ENCODE measurements at regions not wholly inside any gene's neighbourhood (a gene's known extent, or its start where the extent isn't known, plus 50 kb on each side); places are given as distances from the start of the nearest gene placed in this dataset.

- TF ChIP-seq E2F4 (CRISPR knock-in tag; IDR thresholded peaks at IDR 0.05; ENCODE audit: borderline replicate concordance, low read depth) (no peak), ZNF317 (CRISPR knock-in tag; IDR thresholded peaks at IDR 0.05; ENCODE audit: borderline replicate concordance, low read depth) (no peak), NR1H2 (CRISPR knock-in tag; IDR thresholded peaks at IDR 0.05) (no peak), NFYB (CRISPR knock-in tag; conservative IDR thresholded peaks at IDR 0.05; ENCODE audit: low read depth) (no peak), NFATC4 (CRISPR knock-in tag; IDR thresholded peaks at IDR 0.05) (no peak)
- TF ChIP-seq, protein P1, sequence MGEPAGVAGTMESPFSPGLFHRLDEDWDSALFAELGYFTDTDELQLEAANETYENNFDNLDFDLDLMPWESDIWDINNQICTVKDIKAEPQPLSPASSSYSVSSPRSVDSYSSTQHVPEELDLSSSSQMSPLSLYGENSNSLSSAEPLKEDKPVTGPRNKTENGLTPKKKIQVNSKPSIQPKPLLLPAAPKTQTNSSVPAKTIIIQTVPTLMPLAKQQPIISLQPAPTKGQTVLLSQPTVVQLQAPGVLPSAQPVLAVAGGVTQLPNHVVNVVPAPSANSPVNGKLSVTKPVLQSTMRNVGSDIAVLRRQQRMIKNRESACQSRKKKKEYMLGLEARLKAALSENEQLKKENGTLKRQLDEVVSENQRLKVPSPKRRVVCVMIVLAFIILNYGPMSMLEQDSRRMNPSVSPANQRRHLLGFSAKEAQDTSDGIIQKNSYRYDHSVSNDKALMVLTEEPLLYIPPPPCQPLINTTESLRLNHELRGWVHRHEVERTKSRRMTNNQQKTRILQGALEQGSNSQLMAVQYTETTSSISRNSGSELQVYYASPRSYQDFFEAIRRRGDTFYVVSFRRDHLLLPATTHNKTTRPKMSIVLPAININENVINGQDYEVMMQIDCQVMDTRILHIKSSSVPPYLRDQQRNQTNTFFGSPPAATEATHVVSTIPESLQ (CRISPR knock-in tag; IDR thresholded peaks at IDR 0.05), result no peak
Observed at GRCh38 chr4:38529189-38530115, 134.5 kb upstream of the KLF3 start (continued).

GRCh38 chr4:38530486-38530885 is 133.5 kb upstream of the KLF3 start:
- Mint-ChIP-seq H3K36me3 (no peaks in the 10 kb centered on the region), H3K4me1 (peaks cover 26% of the 10 kb centered on the region), H3K27ac (no peak overlapping the region), H3K9me3 (peaks cover 13% of the 10 kb centered on the region), H3K27me3 (ENCODE audit: low read depth) (no peaks in the 10 kb centered on the region; the same call in 1 of the 2 replicates), H3K4me3 (no peak overlapping the region)
- ChIA-PET POLR2A (no interaction called here), CTCF (no interaction called here)
- DNase-seq (ENCODE audit: low spot score) (no peak), ATAC-seq (no peak)
- TF ChIP-seq NFE2L1 (CRISPR knock-in tag; IDR thresholded peaks at IDR 0.05) (no peak), ZNF121 (CRISPR knock-in tag; IDR thresholded peaks at IDR 0.05) (peak; percentile 41; the same call in 1 of the 2 replicates)

DNA sequence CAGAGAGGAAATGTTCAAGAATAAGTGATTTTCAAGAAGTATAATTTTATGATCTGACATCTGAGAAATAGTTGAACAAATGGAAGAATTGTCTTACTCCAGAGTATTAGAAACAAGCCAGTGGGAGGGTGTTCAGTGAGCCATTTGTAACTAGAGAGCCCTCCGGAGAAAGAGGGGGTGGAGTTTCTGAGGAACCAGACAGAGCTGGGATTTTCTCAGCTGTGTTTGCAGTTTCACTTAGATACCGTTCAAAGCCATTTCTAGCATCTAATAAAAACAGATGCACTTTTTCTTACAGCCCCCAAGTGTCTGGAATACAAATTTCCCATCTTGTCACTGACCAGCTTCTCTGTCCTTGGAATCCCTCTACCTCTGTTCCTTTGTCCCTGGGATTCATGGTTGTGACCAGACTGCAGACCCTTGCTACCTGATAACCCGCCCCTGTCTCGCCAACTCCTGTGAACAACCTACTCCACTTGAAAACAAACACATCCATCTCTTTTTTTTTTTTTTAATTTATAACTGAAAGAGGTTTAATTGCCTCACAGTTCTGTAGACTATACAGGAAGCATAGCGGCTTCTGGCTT is 132.8 kb upstream of the KLF3 start:
- DNase-seq (ENCODE audit: low spot score) (no peak), ATAC-seq (peak; percentile 80)
- Mint-ChIP-seq H3K9me3 (peaks cover 13% of the 10 kb centered on the region), H3K36me3 (no peaks in the 10 kb centered on the region), H3K27me3 (ENCODE audit: low read depth) (no peaks in the 10 kb centered on the region; the same call in 1 of the 2 replicates), H3K4me1 (peaks cover 26% of the 10 kb centered on the region), H3K27ac (peak overlapping the region; percentile 68; the same call in 1 of the 2 replicates), H3K4me3 (no peak overlapping the region)
- ChIA-PET POLR2A (no interaction called here), CTCF (no interaction called here)
- no peak for TF ChIP-seq ZNF138 (CRISPR knock-in tag; conservative IDR thresholded peaks at IDR 0.05)
- no peak for TF ChIP-seq HMGA2 (CRISPR knock-in tag; IDR thresholded peaks at IDR 0.05)
- no peak for TF ChIP-seq NR1H2 (CRISPR knock-in tag; IDR thresholded peaks at IDR 0.05)
- TF ChIP-seq USF2 (CRISPR knock-in tag; IDR thresholded peaks at IDR 0.05), result no peak
- TF ChIP-seq NR2C2 (CRISPR knock-in tag; IDR thresholded peaks at IDR 0.05), result no peak
- TF ChIP-seq, protein P2, sequence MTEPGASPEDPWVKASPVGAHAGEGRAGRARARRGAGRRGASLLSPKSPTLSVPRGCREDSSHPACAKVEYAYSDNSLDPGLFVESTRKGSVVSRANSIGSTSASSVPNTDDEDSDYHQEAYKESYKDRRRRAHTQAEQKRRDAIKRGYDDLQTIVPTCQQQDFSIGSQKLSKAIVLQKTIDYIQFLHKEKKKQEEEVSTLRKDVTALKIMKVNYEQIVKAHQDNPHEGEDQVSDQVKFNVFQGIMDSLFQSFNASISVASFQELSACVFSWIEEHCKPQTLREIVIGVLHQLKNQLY (CRISPR knock-in tag; IDR thresholded peaks at IDR 0.05), result no peak
- no peak for TF ChIP-seq JUN (CRISPR knock-in tag; IDR thresholded peaks at IDR 0.05)
- no peak for TF ChIP-seq IRF1 (CRISPR knock-in tag; IDR thresholded peaks at IDR 0.05)
- TF ChIP-seq NFYB (CRISPR knock-in tag; conservative IDR thresholded peaks at IDR 0.05; ENCODE audit: low read depth), result no peak
- no peak for TF ChIP-seq ZNF219 (CRISPR knock-in tag; IDR thresholded peaks at IDR 0.05; ENCODE audit: borderline replicate concordance)
- TF ChIP-seq SMAD4 (CRISPR knock-in tag; IDR thresholded peaks at IDR 0.05), result no peak
- no peak for TF ChIP-seq FOXJ3 (CRISPR knock-in tag; IDR thresholded peaks at IDR 0.05; ENCODE audit: borderline replicate concordance)
- no peak for TF ChIP-seq ZNF416 (CRISPR knock-in tag; IDR thresholded peaks at IDR 0.05)
- no peak for TF ChIP-seq OVOL2 (CRISPR knock-in tag; IDR thresholded peaks at IDR 0.05; ENCODE audit: borderline replicate concordance)
